Bronchial epithelial cell (primary cell): ENCODE measurements at regions not wholly inside any gene's neighbourhood (a gene's known extent, or its start where the extent isn't known, plus 50 kb on each side); places are given as distances from the start of the nearest gene placed in this dataset.
A peak's percentile ranks its signal among the peaks of the same experiment; 100 is the strongest.
"Not testable (repeated sequence)": the region's sequence is repeated elsewhere in the genome, so short reads cannot be mapped to it uniquely, and the experiment has no call there.

Experiments
- DNase-seq: peaks from one replicate; pipeline ENCODE4 v3.0.0-alpha.2; 2010; ENCODE audit warnings: low read depth
- FAIRE-seq: peaks from 2 replicates; lab custom pipeline; 2011; peaks lifted over from hg19 to GRCh38; lab: Jason Lieb, UNC
- H3K27me3 ChIP-seq: 2 replicates; pipeline ENCODE4 v1.5.1; 2011; ENCODE audit warnings: low read length; ENCODE audit not compliant: control insufficient read depth, insufficient read depth
- H3K36me3 ChIP-seq: 2 replicates; pipeline ENCODE4 v1.5.1; 2011; ENCODE audit warnings: low read length; ENCODE audit not compliant: control insufficient read depth, insufficient read depth
- H3K4me3 ChIP-seq: 2 replicates; pipeline ENCODE4 v1.5.1; 2011; ENCODE audit warnings: mild to moderate bottlenecking, low read depth, low read length, control low read depth
- CTCF ChIP-seq: IDR thresholded peaks from 2 replicates; pipeline ENCODE4 v1.5.1; 2011; ENCODE audit warnings: mild to moderate bottlenecking, moderate library complexity, low read length, control low read depth, inconsistent platforms; ENCODE audit not compliant: insufficient read depth, severe bottlenecking

- DNase-seq, result no peak
- no peak for TF ChIP-seq CTCF
- FAIRE-seq, result no peak
- Histone ChIP-seq H3K36me3 (no peaks in the 10 kb centered on the region), H3K27me3 (no peaks in the 10 kb centered on the region), H3K4me3 (no peak overlapping the region)
Measured at GRCh38 chr1:30526652-30527345, 196.6 kb downstream of the MATN1 start.

- DNase-seq, result peak; percentile 65
- TF ChIP-seq CTCF, result no peak
- no peaks in the 10 kb centered on the region for H3K36me3 ChIP-seq
- FAIRE-seq, result no peak
- H3K4me3 ChIP-seq, result no peak overlapping the region
- H3K27me3 ChIP-seq, result peaks cover 1% of the 10 kb centered on the region
Measured at GRCh38 chr1:30525971-30526651, 197.3 kb downstream of the MATN1 start.

GRCh38 chr1:30525631-30525970 lies 197.8 kb downstream of the MATN1 start:
- Histone ChIP-seq H3K27me3 (peaks cover 1% of the 10 kb centered on the region), H3K36me3 (no peaks in the 10 kb centered on the region), H3K4me3 (no peak overlapping the region)
- FAIRE-seq (no peak), DNase-seq (no peak)
- no peak for TF ChIP-seq CTCF

GRCh38 chr1:30524840-30525617 lies 198.4 kb downstream of the MATN1 start:
- Histone ChIP-seq H3K4me3 (no peak overlapping the region), H3K27me3 (peaks cover 1% of the 10 kb centered on the region), H3K36me3 (no peaks in the 10 kb centered on the region)
- no peak for TF ChIP-seq CTCF
- FAIRE-seq, result no peak
- no peak for DNase-seq

GRCh38 chr1:30524025-30524555 lies 199.3 kb downstream of the MATN1 start:
- not testable (repeated sequence) for H3K4me3 ChIP-seq, H3K36me3 ChIP-seq, H3K27me3 ChIP-seq, DNase-seq
- FAIRE-seq, result peak; percentile 43
